H1 (cell line): ENCODE measurements at regions not wholly inside any gene's neighbourhood (a gene's known extent, or its start where the extent isn't known, plus 50 kb on each side); places are given as distances from the start of the nearest gene placed in this dataset.
A peak's percentile ranks its signal among the peaks of the same experiment; 100 is the strongest.

ENCODE experiments used
- CTCF ChIA-PET: fragments of 300-600 bp; sonication (Branson Sonifier 250); formaldehyde crosslinking; loops from one replicate; lab custom pipeline; 2021; ENCODE audit not compliant: partially characterized antibody; lab: Charles Lee
- POLR2A ChIA-PET: fragments of 300-600 bp; sonication (Branson Sonifier 250); formaldehyde crosslinking; loops from one replicate; lab custom pipeline; 2021; ENCODE audit warnings: inconsistent platforms; ENCODE audit not compliant: partially characterized antibody; lab: Charles Lee
- DNase-seq, 2 experiments: peaks; one replicate each; pipeline versions ENCODE4 v3.0.0 to v3.0.0-alpha.2; 2010 to 2022; ENCODE audit warnings: low spot score in 2 of 2, low read depth in 1 of 2, mixed read lengths in 1 of 2
- FAIRE-seq: peaks from 2 replicates; lab custom pipeline; 2011; peaks lifted over from hg19 to GRCh38; lab: Jason Lieb, UNC
- H2AFZ ChIP-seq: 2 replicates; pipeline ENCODE4 v1.8.1; 2012; ENCODE audit warnings: low read length, inconsistent platforms
- H2AK5ac ChIP-seq: 2 replicates; pipeline ENCODE4 v1.6.1; 2013; ENCODE audit warnings: low read depth, low read length
- H2BK120ac ChIP-seq: replicated peaks from 2 replicates; pipeline ENCODE3; 2013; ENCODE audit warnings: low read depth, low read length, inconsistent platforms
- H2BK12ac ChIP-seq: 2 replicates; pipeline ENCODE4 v1.6.1; 2013; ENCODE audit warnings: low read depth, low read length
- H2BK15ac ChIP-seq: 2 replicates; pipeline ENCODE4 v1.6.1; 2013; ENCODE audit warnings: low read length
- H2BK20ac ChIP-seq: 2 replicates; pipeline ENCODE4 v1.6.1; 2013; ENCODE audit warnings: low read length
- H2BK5ac ChIP-seq: 2 replicates; pipeline ENCODE4 v1.6.1; 2013; ENCODE audit warnings: low read depth, low read length
- H3K14ac ChIP-seq: 2 replicates; pipeline ENCODE4 v1.6.1; 2013; ENCODE audit warnings: inconsistent platforms; ENCODE audit not compliant: insufficient read length
- H3K18ac ChIP-seq: 2 replicates; pipeline ENCODE4 v1.6.1; 2013; ENCODE audit warnings: low read length; ENCODE audit errors: extremely low read depth
- H3K23ac ChIP-seq: 2 replicates; pipeline ENCODE4 v1.6.1; 2013; ENCODE audit warnings: inconsistent platforms; ENCODE audit not compliant: insufficient read length
- H3K23me2 ChIP-seq: 2 replicates; pipeline ENCODE4 v1.6.1; 2013; ENCODE audit warnings: low read depth, low read length
- H3K27ac ChIP-seq: 2 replicates; pipeline ENCODE4 v1.6.1; 2011; ENCODE audit warnings: low read depth, low read length, inconsistent platforms
- H3K27me3 ChIP-seq, 4 experiments: replicated peaks in 1 of 4; 1 replicate in 1 of 4; 2 replicates in 3 of 4; pipeline versions ENCODE4 v1.6.1 to v1.8.1; 2011 to 2013; ENCODE audit warnings: low read length in 3 of 4, mild to moderate bottlenecking in 3 of 4, inconsistent platforms in 2 of 4, mixed read lengths in 2 of 4, moderate library complexity in 1 of 4; ENCODE audit not compliant: control insufficient read depth in 3 of 4, insufficient read depth in 3 of 4; ENCODE audit errors: extremely low read depth in 1 of 4
- H3K36me3 ChIP-seq, 4 experiments: 2 replicates each; pipeline versions ENCODE4 v1.6.1 to v1.8.1; 2011 to 2013; ENCODE audit warnings: mild to moderate bottlenecking in 4 of 4, low read length in 3 of 4, moderate library complexity in 2 of 4, control low read depth in 1 of 4, inconsistent platforms in 1 of 4; ENCODE audit not compliant: insufficient read depth in 4 of 4, control insufficient read depth in 2 of 4
- H3K4ac ChIP-seq: replicated peaks from 2 replicates; pipeline ENCODE3; 2013; ENCODE audit warnings: low read length, low read depth, mixed read lengths, inconsistent platforms; ENCODE audit not compliant: insufficient read length
- H3K4me1 ChIP-seq, 4 experiments: replicated peaks in 1 of 4; 1 replicate in 1 of 4; 2 replicates in 3 of 4; pipeline versions ENCODE4 v1.6.1 to v1.8.1; 2011 to 2013; ENCODE audit warnings: low read length in 3 of 4, inconsistent platforms in 2 of 4, mixed read lengths in 1 of 4; ENCODE audit not compliant: insufficient read depth in 4 of 4, control insufficient read depth in 3 of 4
- H3K4me2 ChIP-seq, 2 experiments: 2 replicates each; pipeline versions ENCODE4 v1.6.1 to v1.8.1; 2011 to 2013; ENCODE audit warnings: low read depth in 2 of 2, low read length in 2 of 2, control low read depth in 1 of 2, inconsistent platforms in 1 of 2, mild to moderate bottlenecking in 1 of 2; ENCODE audit not compliant: insufficient read depth in 1 of 2
- H3K4me3 ChIP-seq, 4 experiments: fragments of 200-600, 300-600 bp in 1 of 4; sonication (generic), shearing (Covaris generic), sonication (Bioruptor Twin) in 1 of 4; 2 replicates each; pipeline versions ENCODE4 v1.5.1 to v1.8.1; 2011 to 2016; ENCODE audit warnings: low read length in 4 of 4, low read depth in 3 of 4, control low read depth in 2 of 4, inconsistent platforms in 2 of 4, mild to moderate bottlenecking in 2 of 4, mixed read lengths in 1 of 4, moderate library complexity in 1 of 4; ENCODE audit not compliant: insufficient read depth in 2 of 4; ENCODE audit errors: extremely low read depth in 1 of 4
- H3K56ac ChIP-seq: replicated peaks from 2 replicates; pipeline ENCODE3; 2013; ENCODE audit warnings: low read depth, mild to moderate bottlenecking, mixed read lengths, low read length, inconsistent platforms; ENCODE audit not compliant: insufficient read length
- H3K79me1 ChIP-seq: 2 replicates; pipeline ENCODE4 v1.6.1; 2013; ENCODE audit warnings: low read depth, low read length, control low read depth
- H3K79me2 ChIP-seq, 2 experiments: 2 replicates each; pipeline versions ENCODE4 v1.6.1 to v1.8.1; 2012 to 2013; ENCODE audit warnings: low read length in 2 of 2, mild to moderate bottlenecking in 2 of 2, inconsistent platforms in 1 of 2; ENCODE audit not compliant: insufficient read depth in 2 of 2, control insufficient read depth in 1 of 2
- H3K9ac ChIP-seq, 4 experiments: replicated peaks in 1 of 4; 1 replicate in 1 of 4; 2 replicates in 3 of 4; pipeline versions ENCODE4 v1.6.1 to v1.8.1; 2011 to 2013; ENCODE audit warnings: low read depth in 3 of 4, low read length in 3 of 4, control low read depth in 2 of 4, mild to moderate bottlenecking in 2 of 4, moderate library complexity in 2 of 4, inconsistent platforms in 1 of 4; ENCODE audit errors: extremely low read depth in 1 of 4
- H3K9me3 ChIP-seq, 2 experiments: 2 replicates each; pipeline versions ENCODE4 v1.6.1 to v1.8.1; 2012 to 2013; ENCODE audit warnings: mild to moderate bottlenecking in 2 of 2, moderate library complexity in 2 of 2, control low read depth in 1 of 2, inconsistent platforms in 1 of 2, low read depth in 1 of 2, low read length in 1 of 2, mixed read lengths in 1 of 2; ENCODE audit not compliant: insufficient read depth in 2 of 2
- H4K20me1 ChIP-seq, 2 experiments: replicated peaks in 1 of 2; 2 replicates each; pipeline versions ENCODE3 to v1.8.1; 2011 to 2013; ENCODE audit warnings: inconsistent platforms in 2 of 2, low read length in 2 of 2, mild to moderate bottlenecking in 1 of 2; ENCODE audit not compliant: insufficient read depth in 2 of 2, control insufficient read depth in 1 of 2
- H4K5ac ChIP-seq: 2 replicates; pipeline ENCODE4 v1.6.1; 2013; ENCODE audit warnings: low read length, low read depth, mixed read lengths, inconsistent platforms; ENCODE audit not compliant: insufficient read length
- H4K8ac ChIP-seq: 2 replicates; pipeline ENCODE4 v1.8.0; 2013; ENCODE audit warnings: mild to moderate bottlenecking, moderate library complexity, low read length, inconsistent platforms; ENCODE audit not compliant: insufficient read depth; ENCODE audit errors: extremely low read depth
- H4K91ac ChIP-seq: replicated peaks from 2 replicates; pipeline ENCODE3; 2013; ENCODE audit warnings: low read length, mixed read lengths, inconsistent platforms; ENCODE audit not compliant: insufficient read length
- BACH1 ChIP-seq: IDR thresholded peaks from 2 replicates; pipeline ENCODE4 v1.6.1; 2012; ENCODE audit warnings: low read length, improper control_type of control experiment
- CEBPB ChIP-seq: IDR thresholded peaks from 2 replicates; pipeline ENCODE4 v1.6.1; 2012; ENCODE audit warnings: low read depth, low read length
- CHD1 ChIP-seq: IDR thresholded peaks from 2 replicates; pipeline ENCODE4 v1.6.1; 2012; ENCODE audit warnings: low read depth, low read length, improper control_type of control experiment
- EGR1 ChIP-seq: IDR thresholded peaks from 2 replicates; pipeline ENCODE4 v1.6.1; 2011; ENCODE audit warnings: low read depth, low read length, borderline replicate concordance
- PHF8 ChIP-seq: fragments of 200-600 bp; sonication (generic); conservative IDR thresholded peaks from 2 replicates; pipeline ENCODE4 v1.7.1; 2012; ENCODE audit warnings: low read depth, mild to moderate bottlenecking, inconsistent platforms, low read length, moderate library complexity
- POU5F1 ChIP-seq: IDR thresholded peaks from 2 replicates; pipeline ENCODE4 v1.6.1; 2011; ENCODE audit warnings: low read depth, mild to moderate bottlenecking, low read length, moderate library complexity
- RAD21 ChIP-seq, 2 experiments: IDR thresholded peaks in 1 of 2; conservative IDR thresholded peaks in 1 of 2; 2 replicates each; pipeline ENCODE4 v1.6.1; 2011; ENCODE audit warnings: low read depth in 2 of 2, low read length in 2 of 2, improper control_type of control experiment in 1 of 2, inconsistent platforms in 1 of 2, mild to moderate bottlenecking in 1 of 2, moderate library complexity in 1 of 2
- RXRA ChIP-seq: IDR thresholded peaks from 2 replicates; pipeline ENCODE4 v1.6.1; 2011; ENCODE audit warnings: low read depth, mild to moderate bottlenecking, low read length, moderate library complexity; ENCODE audit not compliant: insufficient read depth
- SAP30 ChIP-seq: fragments of 300-600 bp; sonication (generic); IDR thresholded peaks from 2 replicates; pipeline ENCODE4 v1.7.1; 2012; ENCODE audit warnings: low read length, moderate library complexity, mild to moderate bottlenecking, inconsistent platforms; ENCODE audit not compliant: insufficient read depth, insufficient replicate concordance
- TAF1 ChIP-seq: IDR thresholded peaks from 2 replicates; pipeline ENCODE4 v1.6.1; 2011; ENCODE audit warnings: mild to moderate bottlenecking, low read depth, low read length
- TAF7 ChIP-seq: optimal IDR thresholded peaks from 2 replicates; pipeline ENCODE3; 2011; ENCODE audit warnings: low read depth, mild to moderate bottlenecking, inconsistent platforms, low read length, moderate library complexity, borderline replicate concordance
- TBP ChIP-seq: IDR thresholded peaks from 2 replicates; pipeline ENCODE4 v1.6.1; 2011; ENCODE audit warnings: low read depth, low read length, improper control_type of control experiment
- YY1 ChIP-seq: IDR thresholded peaks from 2 replicates; pipeline ENCODE4 v1.6.1; 2011; ENCODE audit warnings: low read depth, mild to moderate bottlenecking, low read length
- WGBS, 2 experiments: shearing (Covaris generic) in 1 of 2; methylation state at CpG; one replicate each; pipeline versions ENCODE4 v1.1.6 to v1.1.7; 2013 to 2015; ENCODE audit warnings: low lambda C conversion rate in 2 of 2, mixed read lengths in 2 of 2, inconsistent platforms in 1 of 2, low coverage in 1 of 2, missing lambda C conversion rate in 1 of 2; ENCODE audit not compliant: insufficient replicate concordance in 2 of 2, insufficient coverage in 1 of 2, insufficient read length in 1 of 2; ENCODE audit errors: extremely low coverage in 1 of 2, missing lambda C conversion rate in 1 of 2; 5-methylcytosine and 5-hydroxymethylcytosine counted together
- TF ChIP-seq, protein P1 (sequence below): IDR thresholded peaks from 2 replicates; pipeline ENCODE4 v1.6.1; 2011; ENCODE audit warnings: low read depth, mild to moderate bottlenecking, low read length; ENCODE audit not compliant: insufficient read depth

- Histone ChIP-seq H2BK12ac (no peak overlapping the region), H3K18ac (0 out of 2 replicates have a peak overlapping the region, but pooled peaks have one; percentile 24), H3K36me3 (no peaks in the 10 kb centered on the region), H3K4ac (no peak overlapping the region), H3K79me2 (no peaks in the 10 kb centered on the region), H3K27ac (no peak overlapping the region), H4K20me1 (no peaks in the 10 kb centered on the region), H2BK20ac (no peak overlapping the region), H3K9ac (no peak overlapping the region), H3K23me2 (peaks cover 3% of the 10 kb centered on the region; the same call in 1 of the 2 replicates), H2AFZ (no peak overlapping the region), H3K4me2 (no peak overlapping the region), H3K9me3 (no peaks in the 10 kb centered on the region), H3K27me3 (no peaks in the 10 kb centered on the region), H4K91ac (no peak overlapping the region), H2AK5ac (no peak overlapping the region), H3K23ac (no peak overlapping the region), H2BK15ac (no peak overlapping the region; the same call in 1 of the 2 replicates), H3K56ac (no peak overlapping the region), H4K5ac (no peak overlapping the region), H3K4me3 (no peak overlapping the region), H4K8ac (0 out of 2 replicates have a peak overlapping the region, but pooled peaks have one; percentile 6), H3K4me1 (peaks cover 0 to 12% (median 7%) of the 10 kb centered on the region in 4 experiments; a peak in 5 of 7 replicates), H2BK5ac (no peak overlapping the region; the same call in 1 of the 2 replicates), H2BK120ac (no peak overlapping the region), H3K14ac (no peak overlapping the region), H3K79me1 (no peaks in the 10 kb centered on the region)
- 86% methylated on average over 7 of the region's 7 CpGs; no CpG with 5 or more reads in 1 of the 2 experiments for WGBS, 2 experiments
- no peak for FAIRE-seq
- no peak for TF ChIP-seq SAP30
- no peak for TF ChIP-seq TBP
- TF ChIP-seq RAD21 (IDR thresholded peaks at IDR 0.05 in 1 of 2, conservative IDR thresholded peaks at IDR 0.05 in 1 of 2; ENCODE audit: low read depth in 2 of 2, low read length in 2 of 2) = no peak
- no peak for TF ChIP-seq RXRA
- TF ChIP-seq BACH1 = no peak
- TF ChIP-seq CEBPB = no peak
- no peak for TF ChIP-seq TAF1
- no peak for TF ChIP-seq POU5F1
- TF ChIP-seq, protein P1, sequence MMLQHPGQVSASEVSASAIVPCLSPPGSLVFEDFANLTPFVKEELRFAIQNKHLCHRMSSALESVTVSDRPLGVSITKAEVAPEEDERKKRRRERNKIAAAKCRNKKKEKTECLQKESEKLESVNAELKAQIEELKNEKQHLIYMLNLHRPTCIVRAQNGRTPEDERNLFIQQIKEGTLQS = no peak
- no peak for TF ChIP-seq EGR1
- TF ChIP-seq YY1 = no peak
- no peak for TF ChIP-seq TAF7
- TF ChIP-seq PHF8 = no peak
- TF ChIP-seq CHD1 = no peak
- no peak for DNase-seq
- ChIA-PET POLR2A (interaction anchor here (1.0 to 1.6 kb wide), 2 partner anchors 9 to 30 kb away, joined by 3 to 4 read pairs; no protein-coding TSS in a partner anchor), CTCF (interaction anchor here (0.8 to 2.5 kb wide), 10 partner anchors 9 to 132 kb away, joined by 3 to 8 read pairs (median 3); partner anchors contain the start of gene CEBPB)
These were observed 127.0 kb downstream of the CEBPB start for GRCh38 chr20:50317609-50318008.
